ENCODE measurements at regions not wholly inside any gene's neighbourhood (a gene's known extent, or its start where the extent isn't known, plus 50 kb on each side); places are given as distances from the start of the nearest gene placed in this dataset.

DNA sequence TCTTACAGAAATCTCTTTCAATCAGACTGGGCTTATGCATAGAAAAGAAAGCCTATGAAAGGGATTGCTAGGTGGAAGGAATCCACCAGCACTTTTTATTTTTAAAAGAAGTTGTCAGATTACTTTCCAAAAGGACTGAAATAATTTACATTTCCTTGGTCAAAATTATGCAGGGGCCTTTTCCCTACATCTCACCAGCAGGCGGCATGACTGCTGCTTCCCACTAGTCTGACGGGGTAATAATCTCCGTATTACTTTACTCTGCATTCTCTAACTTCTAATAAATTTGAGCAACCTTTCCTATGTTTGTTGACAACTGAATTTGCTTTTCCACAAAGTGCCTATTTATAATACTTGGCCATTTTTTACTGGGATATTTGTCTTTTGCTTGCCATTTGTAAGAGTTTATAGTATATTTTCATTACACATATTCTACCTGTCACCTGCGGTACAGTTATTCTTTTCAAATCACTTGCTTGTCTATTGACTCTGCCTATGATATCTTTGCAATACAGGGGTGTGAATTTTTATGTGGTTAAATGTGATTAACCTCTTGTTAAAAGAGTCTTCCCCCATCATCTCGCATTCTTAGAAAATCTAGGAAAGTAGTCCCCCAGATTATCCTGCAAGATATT is 51.9 kb upstream of the USP47 start:
- Mint-ChIP-seq H3K27ac (no peak overlapping the region), H3K4me1 (ENCODE audit: unreplicated experiment) (peaks cover 6% of the 10 kb centered on the region), H3K9me3 (no peaks in the 10 kb centered on the region), H3K4me3 (no peak overlapping the region), H3K27me3 (peaks cover 10% of the 10 kb centered on the region), H3K36me3 (no peaks in the 10 kb centered on the region)
- no peak for DNase-seq (ENCODE audit: extremely low spot score, unreplicated experiment)
- peak; percentile 89 for TF ChIP-seq CTCF (conservative IDR thresholded peaks at IDR 0.05)

- Mint-ChIP-seq H3K27ac (no peak overlapping the region), H3K9me3 (peaks cover 4% of the 10 kb centered on the region), H3K4me1 (ENCODE audit: unreplicated experiment) (peaks cover 6% of the 10 kb centered on the region), H3K27me3 (peaks cover 7% of the 10 kb centered on the region), H3K36me3 (no peaks in the 10 kb centered on the region), H3K4me3 (no peak overlapping the region)
- no peak for DNase-seq (ENCODE audit: extremely low spot score, unreplicated experiment)
- peak; percentile 39 for TF ChIP-seq CTCF (conservative IDR thresholded peaks at IDR 0.05)
Measured at GRCh38 chr11:11788063-11788710, 53.6 kb upstream of the USP47 start.

DNA sequence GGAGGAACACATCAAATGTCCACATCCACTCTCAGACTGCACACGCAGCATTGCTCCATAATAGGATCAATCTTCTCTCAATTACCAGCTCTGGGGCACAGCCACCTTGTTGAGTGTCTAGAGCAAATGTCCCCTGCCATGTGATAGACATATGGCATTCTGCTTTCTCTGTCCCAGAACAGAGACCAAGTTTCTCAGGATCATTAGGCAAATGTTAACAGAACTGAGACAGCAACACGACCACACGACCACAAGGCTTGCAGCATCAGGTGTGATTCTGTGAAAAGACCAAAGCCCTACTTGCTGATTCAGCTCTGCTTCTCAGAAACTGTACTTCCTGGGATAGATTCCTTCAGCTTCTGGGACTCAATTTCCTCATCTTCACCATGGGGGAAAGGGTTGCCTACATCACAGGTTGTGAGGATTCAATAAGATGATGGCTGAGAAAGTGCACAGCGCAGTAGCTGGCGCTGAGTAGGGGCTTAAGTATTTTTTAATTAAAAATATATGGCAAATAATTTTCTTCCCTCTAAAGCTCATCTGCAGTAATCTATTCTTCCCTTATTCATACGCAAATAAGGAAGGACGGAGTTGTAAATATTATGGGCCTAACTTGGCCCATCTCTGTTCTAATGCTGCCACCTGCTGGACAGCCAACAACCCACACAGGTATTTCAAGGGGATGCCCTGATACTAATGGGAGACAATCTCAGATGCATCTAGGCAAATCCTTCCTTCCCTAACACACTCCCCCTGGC is 54.3 kb upstream of the USP47 start:
- Mint-ChIP-seq H3K36me3 (no peaks in the 10 kb centered on the region), H3K4me1 (ENCODE audit: unreplicated experiment) (peaks cover 6% of the 10 kb centered on the region), H3K27ac (no peak overlapping the region), H3K4me3 (no peak overlapping the region), H3K9me3 (peaks cover 4% of the 10 kb centered on the region), H3K27me3 (peaks cover 7% of the 10 kb centered on the region)
- TF ChIP-seq CTCF (conservative IDR thresholded peaks at IDR 0.05) = peak; percentile 94
- peak; percentile 74 for DNase-seq (ENCODE audit: extremely low spot score, unreplicated experiment)

DNA sequence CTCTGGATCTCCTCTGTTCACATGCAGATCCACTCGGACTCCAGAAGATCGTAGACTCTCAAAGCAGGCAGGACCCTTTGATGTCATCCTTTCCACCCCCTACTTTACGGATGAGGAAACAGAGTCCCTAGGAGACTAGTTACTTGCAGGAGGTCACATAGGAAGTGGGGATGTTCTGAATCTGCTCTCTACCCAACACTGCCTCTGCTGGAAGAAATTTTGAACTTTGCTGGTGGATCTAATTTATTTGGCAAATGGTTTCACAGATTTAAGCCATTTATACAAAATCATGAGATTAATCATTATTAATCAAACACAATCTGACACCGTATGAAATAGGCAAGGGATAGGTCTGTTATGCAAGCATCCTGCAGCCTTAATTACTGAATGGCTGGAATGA is 55.0 kb upstream of the USP47 start:
- H3K27ac Mint-ChIP-seq = no peak overlapping the region
- H3K4me1 Mint-ChIP-seq (ENCODE audit: unreplicated experiment) = peaks cover 6% of the 10 kb centered on the region
- DNase-seq (ENCODE audit: extremely low spot score, unreplicated experiment) = no peak
- peaks cover 4% of the 10 kb centered on the region for H3K9me3 Mint-ChIP-seq
- no peak overlapping the region for H3K4me3 Mint-ChIP-seq
- no peaks in the 10 kb centered on the region for H3K36me3 Mint-ChIP-seq
- H3K27me3 Mint-ChIP-seq = peaks cover 12% of the 10 kb centered on the region
- TF ChIP-seq CTCF (conservative IDR thresholded peaks at IDR 0.05) = peak; percentile 68

DNA sequence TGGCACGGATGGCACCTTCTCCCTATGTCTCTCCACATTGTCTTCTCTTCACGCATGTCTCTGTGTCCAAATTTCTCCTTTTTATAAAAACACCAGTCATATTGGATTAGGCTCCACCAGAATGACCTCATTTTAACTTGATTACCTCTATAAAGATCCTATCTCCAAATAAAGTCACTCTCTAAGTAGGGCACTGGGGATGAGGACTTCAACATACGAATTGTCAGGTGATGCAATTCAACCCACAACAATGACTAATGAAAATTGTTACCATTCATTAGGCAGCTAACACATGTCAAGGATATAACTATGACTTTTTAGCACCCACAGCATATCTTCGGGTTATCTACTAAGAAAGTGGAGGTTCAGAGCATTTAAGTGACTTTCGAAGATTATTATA is 55.5 kb upstream of the USP47 start:
- H3K36me3 Mint-ChIP-seq = no peaks in the 10 kb centered on the region
- H3K27ac Mint-ChIP-seq = no peak overlapping the region
- peaks cover 4% of the 10 kb centered on the region for H3K9me3 Mint-ChIP-seq
- no peak for DNase-seq (ENCODE audit: extremely low spot score, unreplicated experiment)
- peaks cover 12% of the 10 kb centered on the region for H3K27me3 Mint-ChIP-seq
- no peak overlapping the region for H3K4me3 Mint-ChIP-seq
- peaks cover 6% of the 10 kb centered on the region for H3K4me1 Mint-ChIP-seq (ENCODE audit: unreplicated experiment)
- TF ChIP-seq CTCF (conservative IDR thresholded peaks at IDR 0.05) = no peak

All from type B pancreatic cell (in vitro differentiated cells).